HCT116 (cell line): ENCODE measurements at regions not wholly inside any gene's neighbourhood (a gene's known extent, or its start where the extent isn't known, plus 50 kb on each side); places are given as distances from the start of the nearest gene placed in this dataset.

Source experiments
- ATAC-seq: fragments of 200-7000 bp; cut with Tn5 transposase; 2 replicates; pipeline ENCODE4 v1.9.1; 2020; ENCODE audit warnings: mild to moderate bottlenecking, moderate library complexity
- BruUV-seq: library from RNA; stranded (reverse); fragments of 400-500 nt; replicated peaks from 2 replicates; lab custom pipeline; 2021; lab: Mats Ljungman, UMichigan
- CTCF ChIA-PET: fragments of 300-600 bp; sonication (Branson Sonifier 250); formaldehyde crosslinking; loops from one replicate; lab custom pipeline; 2021; ENCODE audit warnings: antibody characterized with exemption; lab: Charles Lee
- POLR2A ChIA-PET: fragments of 300-600, 350-600 bp; sonication (Branson Sonifier 250); formaldehyde crosslinking; loops from one replicate; lab custom pipeline; 2021; ENCODE audit warnings: antibody characterized with exemption; lab: Charles Lee
- RAD21 ChIA-PET, 2 experiments: fragments of 300-600 bp; sonication (Branson Sonifier 250); formaldehyde crosslinking; loops; one replicate each; lab custom pipeline; 2023; ENCODE audit warnings: low total read pairs in 2 of 2; ENCODE audit not compliant: uncharacterized antibody in 2 of 2, unreplicated experiment in 2 of 2, low non-redundant PET in 1 of 2; lab: Charles Lee
- DNase-seq: peaks from one replicate; pipeline ENCODE4 v3.0.0-alpha.2; 2010; ENCODE audit warnings: low read depth, low spot score
- H2AFZ ChIP-seq: fragments of 200-600 bp; shearing (Covaris generic), sonication (generic); 2 replicates; pipeline ENCODE4 v1.6.1; 2017; ENCODE audit warnings: low read depth, mixed run types, mixed read lengths, antibody characterized with exemption, low read length; ENCODE audit not compliant: poor library complexity, severe bottlenecking
- H3K27ac ChIP-seq: 2 replicates; pipeline ENCODE4 v1.5.1; 2012; ENCODE audit warnings: low read depth, low read length
- H3K27me3 ChIP-seq: fragments of 200-600 bp; sonication (generic); 2 replicates; pipeline ENCODE4 v1.6.1; 2016; ENCODE audit warnings: mixed run types, low read length, mixed read lengths; ENCODE audit not compliant: insufficient read depth
- H3K36me3 ChIP-seq, 2 experiments: fragments of 200-500 bp in 1 of 2; fragments of 200-600 bp in 1 of 2; sonication (Bioruptor generic) in 1 of 2; sonication (generic) in 1 of 2; 2 replicates each; pipeline versions ENCODE4 v1.5.1 to v1.6.1; 2014 to 2016; ENCODE audit warnings: low read length in 2 of 2, inconsistent platforms in 1 of 2, mixed read lengths in 1 of 2, mixed run types in 1 of 2; ENCODE audit not compliant: insufficient read depth in 2 of 2, control insufficient read depth in 1 of 2
- H3K4me1 ChIP-seq, 2 experiments: fragments of 200-600 bp in 1 of 2; sonication (generic) in 1 of 2; 2 replicates each; pipeline versions ENCODE4 v1.5.1 to v1.6.1; 2012 to 2017; ENCODE audit warnings: low read length in 2 of 2, inconsistent platforms in 1 of 2, mild to moderate bottlenecking in 1 of 2, mixed read lengths in 1 of 2, mixed run types in 1 of 2, moderate library complexity in 1 of 2; ENCODE audit not compliant: insufficient read depth in 2 of 2, control insufficient read depth in 1 of 2
- H3K4me2 ChIP-seq: fragments of 200-600 bp; sonication (generic); 2 replicates; pipeline ENCODE4 v1.6.1; 2017; ENCODE audit warnings: mixed run types, low read length, mixed read lengths
- H3K4me3 ChIP-seq, 2 experiments: fragments of 200-600 bp in 1 of 2; sonication (generic) in 1 of 2; replicated peaks in 1 of 2; 2 replicates each; pipeline ENCODE4 v1.5.1; 2011 to 2016; ENCODE audit warnings: low read length in 2 of 2, control low read depth in 1 of 2, low read depth in 1 of 2, mild to moderate bottlenecking in 1 of 2, mixed read lengths in 1 of 2, mixed run types in 1 of 2
- H3K79me2 ChIP-seq: fragments of 200-600 bp; sonication (generic); 2 replicates; pipeline ENCODE4 v1.6.1; 2017; ENCODE audit warnings: mild to moderate bottlenecking, mixed run types, low read length, moderate library complexity, mixed read lengths; ENCODE audit not compliant: insufficient read depth
- H3K9ac ChIP-seq: fragments of 200-600 bp; sonication (generic); 2 replicates; pipeline ENCODE4 v1.6.1; 2016; ENCODE audit warnings: low read length, mixed read lengths
- H3K9me2 ChIP-seq: fragments of 200-600 bp; sonication (generic), shearing (Covaris generic); 2 replicates; pipeline ENCODE4 v1.6.1; 2017; ENCODE audit warnings: mixed run types, mild to moderate bottlenecking, moderate library complexity; ENCODE audit not compliant: insufficient read depth
- H3K9me3 ChIP-seq, 2 experiments: fragments of 200-500 bp in 1 of 2; fragments of 200-600 bp in 1 of 2; sonication (Bioruptor generic) in 1 of 2; sonication (generic) in 1 of 2; 2 replicates each; pipeline ENCODE4 v1.6.1; 2014 to 2017; ENCODE audit warnings: low read length in 2 of 2, mixed read lengths in 2 of 2, inconsistent platforms in 1 of 2, low read depth in 1 of 2, mild to moderate bottlenecking in 1 of 2, mixed run types in 1 of 2, moderate library complexity in 1 of 2; ENCODE audit not compliant: control insufficient read depth in 1 of 2, insufficient read depth in 1 of 2
- H4K20me1 ChIP-seq: fragments of 200-600 bp; sonication (generic), shearing (Covaris generic); 2 replicates; pipeline ENCODE4 v1.6.1; 2017; ENCODE audit warnings: mixed run types, mild to moderate bottlenecking, moderate library complexity; ENCODE audit not compliant: insufficient read depth
- CBX3 ChIP-seq: IDR thresholded peaks from 2 replicates; pipeline ENCODE4 v1.6.1; 2012; ENCODE audit warnings: low read depth
- ELF1 ChIP-seq: IDR thresholded peaks from 2 replicates; pipeline ENCODE4 v1.6.1; 2012; ENCODE audit warnings: low read depth, borderline replicate concordance
- EZH2phosphoT487 ChIP-seq: fragments of 200-600 bp; IDR thresholded peaks from 2 replicates; pipeline ENCODE4 v1.6.1; 2018; ENCODE audit warnings: antibody characterized with exemption, borderline replicate concordance
- FOSL1 ChIP-seq: IDR thresholded peaks from 2 replicates; pipeline ENCODE4 v1.6.1; 2012; ENCODE audit warnings: low read depth
- JUND ChIP-seq: IDR thresholded peaks from 2 replicates; pipeline ENCODE4 v1.6.1; 2012
- POLR2A ChIP-seq: IDR thresholded peaks from 2 replicates; pipeline ENCODE4 v1.7.0; 2011; ENCODE audit warnings: borderline replicate concordance; ENCODE audit not compliant: insufficient read depth, insufficient read length; ENCODE audit errors: extremely low read depth
- SIN3A ChIP-seq: IDR thresholded peaks from 2 replicates; pipeline ENCODE4 v1.6.1; 2012; ENCODE audit warnings: low read depth
- SP1 ChIP-seq: IDR thresholded peaks from 2 replicates; pipeline ENCODE4 v1.6.1; 2012; ENCODE audit warnings: low read depth
- SRF ChIP-seq: IDR thresholded peaks from 2 replicates; pipeline ENCODE4 v1.6.1; 2012; ENCODE audit warnings: low read depth
- TCF7L2 ChIP-seq: IDR thresholded peaks from 2 replicates; pipeline ENCODE4 v1.7.0; 2011; ENCODE audit warnings: borderline replicate concordance, inconsistent platforms; ENCODE audit not compliant: insufficient read depth, insufficient read length; ENCODE audit errors: extremely low read depth
- ZNF274 ChIP-seq: fragments of 200-500 bp; sonication (Bioruptor generic); IDR thresholded peaks from 2 replicates; pipeline ENCODE4 v1.6.1; 2014; ENCODE audit warnings: mild to moderate bottlenecking, low read depth, low read length, inconsistent platforms
- intact Hi-C: fragments of 100-400 bp; cut with micrococcal nuclease; formaldehyde crosslinking; loops from 2 replicates; pipeline ENCODE4 v1.10.0; 2022
- TF ChIP-seq, protein P1 (sequence below): IDR thresholded peaks from 2 replicates; pipeline ENCODE4 v1.6.1; 2012
- TF ChIP-seq, protein P2 (sequence below): IDR thresholded peaks from 2 replicates; pipeline ENCODE4 v1.6.1; 2012; ENCODE audit warnings: low read depth
- TF ChIP-seq, protein P3 (sequence below), 3 experiments: fragments of 200-600 bp in 1 of 3; sonication (generic) in 1 of 3; IDR thresholded peaks in 2 of 3; conservative IDR thresholded peaks in 1 of 3; 2 replicates each; pipeline ENCODE4 v1.5.1; 2012 to 2017; ENCODE audit warnings: low read depth in 2 of 3, low read length in 2 of 3, antibody characterized with exemption in 1 of 3, borderline replicate concordance in 1 of 3, control low read depth in 1 of 3, mild to moderate bottlenecking in 1 of 3, mixed read lengths in 1 of 3, mixed run types in 1 of 3, moderate library complexity in 1 of 3; ENCODE audit not compliant: insufficient read depth in 1 of 3
- TF ChIP-seq, protein P4 (sequence below): IDR thresholded peaks from 2 replicates; pipeline ENCODE4 v1.6.1; 2011; ENCODE audit warnings: mild to moderate bottlenecking, low read length, moderate library complexity; ENCODE audit not compliant: insufficient replicate concordance; ENCODE audit errors: extremely low read depth

DNA sequence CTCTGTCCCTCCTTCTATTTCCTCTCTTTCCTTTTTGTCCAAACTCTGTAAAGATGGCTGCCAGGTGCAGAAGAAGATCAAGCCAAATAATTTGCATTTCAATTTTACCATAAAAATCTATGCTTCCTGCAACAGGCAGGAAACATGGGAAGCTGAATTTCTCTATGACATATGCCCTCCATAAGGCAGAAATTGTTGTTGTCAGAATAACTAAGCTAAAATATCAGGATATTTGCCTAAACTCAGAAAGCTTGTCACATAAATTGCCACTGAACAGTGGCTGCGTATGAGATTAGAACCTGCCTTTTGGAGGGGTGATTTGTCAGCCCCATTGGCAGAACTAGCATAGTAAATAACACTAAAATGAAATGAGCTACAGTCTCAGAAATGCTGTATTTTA, 288.3 kb upstream of the LMCD1 start:
- POLR2A ChIA-PET: no interaction called here
- H3K79me2 ChIP-seq: no peaks in the 10 kb centered on the region
- peaks cover 0 to 6% of the 10 kb centered on the region in 2 experiments; a peak in 1 of 4 replicates for H3K4me1 ChIP-seq
- H4K20me1 ChIP-seq: no peaks in the 10 kb centered on the region
- no peaks in the 10 kb centered on the region for H3K9me2 ChIP-seq
- TF ChIP-seq CBX3 (no peak), SP1 (no peak), TCF7L2 (no peak), SRF (no peak), ZNF274 (no peak), EZH2phosphoT487 (no peak), ELF1 (no peak), POLR2A (no peak), FOSL1 (no peak), SIN3A (no peak), JUND (no peak)
- TF ChIP-seq, protein P1, sequence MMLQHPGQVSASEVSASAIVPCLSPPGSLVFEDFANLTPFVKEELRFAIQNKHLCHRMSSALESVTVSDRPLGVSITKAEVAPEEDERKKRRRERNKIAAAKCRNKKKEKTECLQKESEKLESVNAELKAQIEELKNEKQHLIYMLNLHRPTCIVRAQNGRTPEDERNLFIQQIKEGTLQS: no peak
- TF ChIP-seq, protein P2, sequence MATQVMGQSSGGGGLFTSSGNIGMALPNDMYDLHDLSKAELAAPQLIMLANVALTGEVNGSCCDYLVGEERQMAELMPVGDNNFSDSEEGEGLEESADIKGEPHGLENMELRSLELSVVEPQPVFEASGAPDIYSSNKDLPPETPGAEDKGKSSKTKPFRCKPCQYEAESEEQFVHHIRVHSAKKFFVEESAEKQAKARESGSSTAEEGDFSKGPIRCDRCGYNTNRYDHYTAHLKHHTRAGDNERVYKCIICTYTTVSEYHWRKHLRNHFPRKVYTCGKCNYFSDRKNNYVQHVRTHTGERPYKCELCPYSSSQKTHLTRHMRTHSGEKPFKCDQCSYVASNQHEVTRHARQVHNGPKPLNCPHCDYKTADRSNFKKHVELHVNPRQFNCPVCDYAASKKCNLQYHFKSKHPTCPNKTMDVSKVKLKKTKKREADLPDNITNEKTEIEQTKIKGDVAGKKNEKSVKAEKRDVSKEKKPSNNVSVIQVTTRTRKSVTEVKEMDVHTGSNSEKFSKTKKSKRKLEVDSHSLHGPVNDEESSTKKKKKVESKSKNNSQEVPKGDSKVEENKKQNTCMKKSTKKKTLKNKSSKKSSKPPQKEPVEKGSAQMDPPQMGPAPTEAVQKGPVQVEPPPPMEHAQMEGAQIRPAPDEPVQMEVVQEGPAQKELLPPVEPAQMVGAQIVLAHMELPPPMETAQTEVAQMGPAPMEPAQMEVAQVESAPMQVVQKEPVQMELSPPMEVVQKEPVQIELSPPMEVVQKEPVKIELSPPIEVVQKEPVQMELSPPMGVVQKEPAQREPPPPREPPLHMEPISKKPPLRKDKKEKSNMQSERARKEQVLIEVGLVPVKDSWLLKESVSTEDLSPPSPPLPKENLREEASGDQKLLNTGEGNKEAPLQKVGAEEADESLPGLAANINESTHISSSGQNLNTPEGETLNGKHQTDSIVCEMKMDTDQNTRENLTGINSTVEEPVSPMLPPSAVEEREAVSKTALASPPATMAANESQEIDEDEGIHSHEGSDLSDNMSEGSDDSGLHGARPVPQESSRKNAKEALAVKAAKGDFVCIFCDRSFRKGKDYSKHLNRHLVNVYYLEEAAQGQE: no peak
- TF ChIP-seq, protein P3, sequence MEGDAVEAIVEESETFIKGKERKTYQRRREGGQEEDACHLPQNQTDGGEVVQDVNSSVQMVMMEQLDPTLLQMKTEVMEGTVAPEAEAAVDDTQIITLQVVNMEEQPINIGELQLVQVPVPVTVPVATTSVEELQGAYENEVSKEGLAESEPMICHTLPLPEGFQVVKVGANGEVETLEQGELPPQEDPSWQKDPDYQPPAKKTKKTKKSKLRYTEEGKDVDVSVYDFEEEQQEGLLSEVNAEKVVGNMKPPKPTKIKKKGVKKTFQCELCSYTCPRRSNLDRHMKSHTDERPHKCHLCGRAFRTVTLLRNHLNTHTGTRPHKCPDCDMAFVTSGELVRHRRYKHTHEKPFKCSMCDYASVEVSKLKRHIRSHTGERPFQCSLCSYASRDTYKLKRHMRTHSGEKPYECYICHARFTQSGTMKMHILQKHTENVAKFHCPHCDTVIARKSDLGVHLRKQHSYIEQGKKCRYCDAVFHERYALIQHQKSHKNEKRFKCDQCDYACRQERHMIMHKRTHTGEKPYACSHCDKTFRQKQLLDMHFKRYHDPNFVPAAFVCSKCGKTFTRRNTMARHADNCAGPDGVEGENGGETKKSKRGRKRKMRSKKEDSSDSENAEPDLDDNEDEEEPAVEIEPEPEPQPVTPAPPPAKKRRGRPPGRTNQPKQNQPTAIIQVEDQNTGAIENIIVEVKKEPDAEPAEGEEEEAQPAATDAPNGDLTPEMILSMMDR (IDR thresholded peaks at IDR 0.05 in 2 of 3, conservative IDR thresholded peaks at IDR 0.05 in 1 of 3; ENCODE audit: borderline replicate concordance in 1 of 3, insufficient read depth in 1 of 3, low read depth in 2 of 3, low read length in 2 of 3): no peak
- TF ChIP-seq, protein P4, sequence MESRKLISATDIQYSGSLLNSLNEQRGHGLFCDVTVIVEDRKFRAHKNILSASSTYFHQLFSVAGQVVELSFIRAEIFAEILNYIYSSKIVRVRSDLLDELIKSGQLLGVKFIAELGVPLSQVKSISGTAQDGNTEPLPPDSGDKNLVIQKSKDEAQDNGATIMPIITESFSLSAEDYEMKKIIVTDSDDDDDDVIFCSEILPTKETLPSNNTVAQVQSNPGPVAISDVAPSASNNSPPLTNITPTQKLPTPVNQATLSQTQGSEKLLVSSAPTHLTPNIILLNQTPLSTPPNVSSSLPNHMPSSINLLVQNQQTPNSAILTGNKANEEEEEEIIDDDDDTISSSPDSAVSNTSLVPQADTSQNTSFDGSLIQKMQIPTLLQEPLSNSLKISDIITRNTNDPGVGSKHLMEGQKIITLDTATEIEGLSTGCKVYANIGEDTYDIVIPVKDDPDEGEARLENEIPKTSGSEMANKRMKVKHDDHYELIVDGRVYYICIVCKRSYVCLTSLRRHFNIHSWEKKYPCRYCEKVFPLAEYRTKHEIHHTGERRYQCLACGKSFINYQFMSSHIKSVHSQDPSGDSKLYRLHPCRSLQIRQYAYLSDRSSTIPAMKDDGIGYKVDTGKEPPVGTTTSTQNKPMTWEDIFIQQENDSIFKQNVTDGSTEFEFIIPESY: no peak
- no peak overlapping the region for H2AFZ ChIP-seq
- H3K27ac ChIP-seq: no peak overlapping the region
- no peaks in the 10 kb centered on the region for H3K36me3 ChIP-seq
- CTCF ChIA-PET: no interaction called here
- RAD21 ChIA-PET: no interaction called here
- ATAC-seq: no peak
- no peaks in the 10 kb centered on the region for H3K9me3 ChIP-seq
- H3K27me3 ChIP-seq: no peaks in the 10 kb centered on the region; the same call in 1 of the 2 replicates
- intact Hi-C loops: no loop called here
- H3K4me3 ChIP-seq: no peak overlapping the region
- BruUV-seq: no TSS peak
- no peak overlapping the region for H3K9ac ChIP-seq
- H3K4me2 ChIP-seq: no peak overlapping the region
- no peak for DNase-seq
